Chondrocyte (in vitro differentiated cells): ENCODE measurements at regions not wholly inside any gene's neighbourhood (a gene's known extent, or its start where the extent isn't known, plus 50 kb on each side); places are given as distances from the start of the nearest gene placed in this dataset.

ENCODE experiments used
- DNase-seq: peaks from one replicate; pipeline ENCODE4 v3.0.0; 2021; ENCODE audit warnings: mixed read lengths, low spot score
- H3K27ac Mint-ChIP-seq: one replicate; pipeline ENCODE4 v1.8.0; 2021; ENCODE audit warnings: mild to moderate bottlenecking, moderate library complexity, mixed read lengths; ENCODE audit not compliant: unreplicated experiment
- H3K27me3 Mint-ChIP-seq: 2 replicates; pipeline ENCODE4 v1.8.0; 2021; ENCODE audit warnings: low read depth, mixed read lengths
- H3K36me3 Mint-ChIP-seq: 2 replicates; pipeline ENCODE4 v1.8.0; 2021; ENCODE audit warnings: low read depth, mixed read lengths
- H3K4me1 Mint-ChIP-seq: 2 replicates; pipeline ENCODE4 v1.8.0; 2021; ENCODE audit warnings: low read depth, mild to moderate bottlenecking, mixed read lengths
- H3K4me3 Mint-ChIP-seq: one replicate; pipeline ENCODE4 v1.8.0; 2021; ENCODE audit warnings: mild to moderate bottlenecking, moderate library complexity, mixed read lengths; ENCODE audit not compliant: unreplicated experiment
- H3K9me3 Mint-ChIP-seq: 2 replicates; pipeline ENCODE4 v1.8.0; 2021; ENCODE audit warnings: low read depth, mixed read lengths
- TF ChIP-seq, protein P1 (sequence below): fragments of 200-600 bp; sonication (generic); IDR thresholded peaks from 2 replicates; pipeline ENCODE4 v1.5.0; 2021; ENCODE audit warnings: antibody characterized with exemption, mild to moderate bottlenecking, moderate library complexity

DNA sequence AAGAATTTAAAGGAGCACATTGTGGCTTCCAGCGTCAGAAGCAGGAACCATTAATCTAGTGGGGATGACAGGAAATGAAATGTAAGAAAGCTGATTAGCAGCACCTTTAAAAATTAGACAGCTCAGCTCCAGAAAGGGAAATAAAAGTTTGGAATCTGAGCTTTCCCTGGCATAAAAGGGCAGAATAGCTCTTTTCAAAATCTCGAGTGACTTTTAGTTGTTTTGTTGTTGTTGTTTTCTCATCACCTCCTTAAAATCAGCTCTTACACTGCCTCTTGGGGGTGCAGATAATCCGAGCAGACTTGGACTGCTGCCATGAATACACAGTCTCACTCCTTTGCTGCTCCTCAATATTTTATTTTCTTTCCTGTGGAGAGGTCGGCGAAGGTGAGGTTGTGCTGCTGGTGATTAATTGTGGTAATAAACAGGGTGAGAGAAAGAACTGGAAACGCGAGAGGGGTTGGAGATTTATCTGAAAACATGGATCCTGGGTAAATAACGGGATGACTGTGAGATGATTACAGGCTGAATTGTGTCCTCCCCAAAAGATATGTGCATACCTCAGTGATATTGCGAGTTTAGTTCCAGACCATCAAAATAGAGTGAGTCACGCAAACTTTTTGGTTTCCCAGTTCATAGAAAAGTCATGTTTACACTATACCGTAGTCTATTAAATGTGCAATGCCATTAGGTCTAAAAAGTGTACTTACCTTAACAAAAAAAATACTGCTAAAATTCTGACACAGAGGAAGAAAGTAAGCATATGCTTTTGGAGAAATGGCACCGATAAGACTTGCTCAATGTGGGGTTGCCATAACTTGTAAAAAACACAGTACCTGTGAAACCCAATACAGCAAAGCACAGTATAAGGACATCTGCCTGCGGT lies 787.7 kb downstream of the UQCRFS1 start:
- Mint-ChIP-seq H3K9me3 (peaks cover 3% of the 10 kb centered on the region), H3K4me3 (no peak overlapping the region), H3K4me1 (no peaks in the 10 kb centered on the region), H3K36me3 (no peaks in the 10 kb centered on the region), H3K27me3 (no peaks in the 10 kb centered on the region), H3K27ac (no peak overlapping the region)
- no peak for DNase-seq
- TF ChIP-seq, protein P1, sequence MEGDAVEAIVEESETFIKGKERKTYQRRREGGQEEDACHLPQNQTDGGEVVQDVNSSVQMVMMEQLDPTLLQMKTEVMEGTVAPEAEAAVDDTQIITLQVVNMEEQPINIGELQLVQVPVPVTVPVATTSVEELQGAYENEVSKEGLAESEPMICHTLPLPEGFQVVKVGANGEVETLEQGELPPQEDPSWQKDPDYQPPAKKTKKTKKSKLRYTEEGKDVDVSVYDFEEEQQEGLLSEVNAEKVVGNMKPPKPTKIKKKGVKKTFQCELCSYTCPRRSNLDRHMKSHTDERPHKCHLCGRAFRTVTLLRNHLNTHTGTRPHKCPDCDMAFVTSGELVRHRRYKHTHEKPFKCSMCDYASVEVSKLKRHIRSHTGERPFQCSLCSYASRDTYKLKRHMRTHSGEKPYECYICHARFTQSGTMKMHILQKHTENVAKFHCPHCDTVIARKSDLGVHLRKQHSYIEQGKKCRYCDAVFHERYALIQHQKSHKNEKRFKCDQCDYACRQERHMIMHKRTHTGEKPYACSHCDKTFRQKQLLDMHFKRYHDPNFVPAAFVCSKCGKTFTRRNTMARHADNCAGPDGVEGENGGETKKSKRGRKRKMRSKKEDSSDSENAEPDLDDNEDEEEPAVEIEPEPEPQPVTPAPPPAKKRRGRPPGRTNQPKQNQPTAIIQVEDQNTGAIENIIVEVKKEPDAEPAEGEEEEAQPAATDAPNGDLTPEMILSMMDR = no peak

DNA sequence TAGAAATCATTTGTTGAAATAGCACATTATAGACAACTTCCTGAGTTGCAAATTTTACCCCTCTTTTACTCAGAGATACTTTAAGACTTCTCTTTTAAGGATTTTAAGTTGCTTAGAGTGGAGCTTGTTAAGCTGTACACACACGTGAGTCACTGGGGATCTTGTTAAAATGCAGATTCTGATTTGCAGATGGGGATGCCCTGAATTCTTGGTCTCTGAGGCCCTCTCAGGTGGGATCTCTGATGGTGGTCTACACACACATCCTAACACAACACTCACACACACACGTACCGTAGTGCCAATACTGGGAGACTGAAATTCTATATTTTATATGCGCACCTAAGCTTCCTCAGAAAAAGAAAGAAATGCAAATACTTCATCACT lies 788.3 kb downstream of the UQCRFS1 start:
- TF ChIP-seq, protein P1 = no peak
- no peak overlapping the region for H3K27ac Mint-ChIP-seq
- no peak for DNase-seq
- H3K4me1 Mint-ChIP-seq = no peaks in the 10 kb centered on the region
- no peaks in the 10 kb centered on the region for H3K27me3 Mint-ChIP-seq
- H3K4me3 Mint-ChIP-seq = no peak overlapping the region
- no peaks in the 10 kb centered on the region for H3K36me3 Mint-ChIP-seq
- peaks cover 3% of the 10 kb centered on the region for H3K9me3 Mint-ChIP-seq

DNA sequence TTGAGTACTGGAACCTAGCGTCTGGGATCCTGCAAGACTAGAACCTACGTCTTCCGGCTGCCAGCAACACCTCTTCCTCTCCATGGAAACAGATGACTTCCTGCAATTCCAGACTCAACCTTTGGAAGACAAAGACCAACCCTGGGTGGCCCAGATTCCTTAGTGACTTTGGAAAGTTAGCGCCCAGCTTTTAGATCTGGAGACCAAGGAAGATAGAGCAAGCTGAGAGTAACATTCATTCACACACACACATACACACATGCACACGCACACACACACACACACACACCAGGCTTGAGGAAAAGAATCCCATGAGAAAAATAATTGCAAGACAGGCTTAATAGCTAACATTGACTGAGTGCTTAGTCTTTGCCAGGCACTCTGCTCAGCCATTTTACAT lies 788.9 kb downstream of the UQCRFS1 start:
- DNase-seq = no peak
- TF ChIP-seq, protein P1 = no peak
- H3K27me3 Mint-ChIP-seq = no peaks in the 10 kb centered on the region
- H3K4me1 Mint-ChIP-seq = no peaks in the 10 kb centered on the region
- no peaks in the 10 kb centered on the region for H3K9me3 Mint-ChIP-seq
- no peak overlapping the region for H3K4me3 Mint-ChIP-seq
- no peaks in the 10 kb centered on the region for H3K36me3 Mint-ChIP-seq
- H3K27ac Mint-ChIP-seq = no peak overlapping the region

DNA sequence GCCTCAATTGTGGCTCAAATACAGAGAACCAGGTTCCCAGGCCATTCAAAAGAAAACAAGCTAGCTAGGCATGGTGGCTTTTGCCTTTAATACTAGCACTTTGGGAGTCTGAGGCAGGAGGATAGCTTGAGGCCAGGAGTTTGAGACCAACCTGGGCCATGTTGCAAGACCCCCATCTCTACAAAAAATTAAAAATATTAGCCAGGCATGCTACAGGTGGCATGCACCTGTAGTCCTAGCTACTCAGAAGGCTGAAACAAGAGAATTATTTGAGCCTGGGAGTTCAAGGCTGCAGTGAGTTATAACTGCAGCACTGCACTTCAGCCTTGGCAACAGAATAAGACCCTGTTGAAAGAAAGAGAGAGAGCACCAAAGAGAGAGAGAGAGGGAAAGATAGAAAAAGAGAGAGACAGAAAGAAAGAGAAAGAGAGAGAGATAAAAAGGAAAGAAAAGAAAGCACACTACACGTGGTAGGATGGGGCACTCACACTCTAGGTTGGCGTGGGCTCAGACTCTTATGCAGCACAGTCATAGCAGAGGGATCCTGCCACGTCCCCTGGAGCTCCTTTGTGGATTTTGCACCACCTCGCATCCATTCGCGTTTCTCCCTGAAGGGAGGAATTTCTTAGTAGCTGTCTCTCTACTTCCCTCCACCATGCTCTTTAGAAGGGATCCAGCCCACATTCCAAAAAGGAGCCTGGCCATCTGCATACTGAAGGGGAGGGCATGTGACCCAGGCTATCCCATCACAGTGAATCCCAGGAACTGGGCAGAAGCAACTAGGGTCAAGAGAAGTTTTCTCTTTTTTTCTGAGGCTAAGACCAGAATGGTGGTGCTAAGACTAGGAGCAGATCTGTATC lies 789.9 kb downstream of the UQCRFS1 start:
- Mint-ChIP-seq H3K36me3 (no peaks in the 10 kb centered on the region), H3K4me1 (no peaks in the 10 kb centered on the region), H3K9me3 (no peaks in the 10 kb centered on the region), H3K4me3 (no peak overlapping the region), H3K27ac (no peak overlapping the region), H3K27me3 (no peaks in the 10 kb centered on the region)
- DNase-seq = no peak
- TF ChIP-seq, protein P1 = no peak

DNA sequence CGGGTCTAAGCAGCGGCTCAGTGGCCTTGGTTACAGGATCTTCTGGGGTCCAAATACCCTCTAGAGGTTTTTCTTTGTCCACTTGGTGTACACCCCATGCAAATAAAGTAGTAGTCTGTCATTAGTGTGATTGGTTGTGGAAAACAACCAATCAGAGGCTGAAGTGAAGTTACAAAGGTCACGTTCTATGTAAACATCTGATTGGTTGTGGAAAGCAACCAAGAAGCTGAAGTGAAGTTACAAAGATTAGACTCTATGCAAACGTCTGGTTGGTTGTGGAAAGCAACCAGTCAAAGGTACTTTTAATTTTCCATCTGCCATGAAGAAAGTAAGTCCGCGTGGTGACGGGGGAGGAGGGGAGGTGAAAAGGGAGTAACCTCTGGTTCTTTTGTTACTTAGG lies 790.9 kb downstream of the UQCRFS1 start:
- no peak overlapping the region for H3K27ac Mint-ChIP-seq
- no peak for DNase-seq
- H3K4me3 Mint-ChIP-seq = no peak overlapping the region
- TF ChIP-seq, protein P1 = no peak
- no peaks in the 10 kb centered on the region for H3K9me3 Mint-ChIP-seq
- no peaks in the 10 kb centered on the region for H3K36me3 Mint-ChIP-seq
- no peaks in the 10 kb centered on the region for H3K4me1 Mint-ChIP-seq
- H3K27me3 Mint-ChIP-seq = no peaks in the 10 kb centered on the region
